Endothelial cell of umbilical vein (primary cell): ENCODE measurements at regions not wholly inside any gene's neighbourhood (a gene's known extent, or its start where the extent isn't known, plus 50 kb on each side); places are given as distances from the start of the nearest gene placed in this dataset.

Experiments used
- BruUV-seq: library from RNA; stranded (reverse); fragments of 400-500 nt; replicated peaks from 2 replicates; lab custom pipeline; 2021; lab: Mats Ljungman, UMichigan
- CTCF ChIA-PET: fragments of 300-600, 350-600 bp; sonication (Branson Sonifier 250); formaldehyde crosslinking; loops from one replicate; lab custom pipeline; 2021; ENCODE audit warnings: antibody characterized with exemption, inconsistent platforms; lab: Charles Lee
- POLR2A ChIA-PET: fragments of 300-600, 350-600 bp; sonication (Branson Sonifier 250); formaldehyde crosslinking; loops from one replicate; lab custom pipeline; 2021; ENCODE audit warnings: antibody characterized with exemption, inconsistent platforms; lab: Charles Lee
- DNase-seq: peaks from one replicate; pipeline ENCODE4 v3.0.0-alpha.2; 2011; ENCODE audit warnings: low read depth, low spot score
- FAIRE-seq: peaks from 2 replicates; lab custom pipeline; 2011; peaks lifted over from hg19 to GRCh38; lab: Jason Lieb, UNC
- H2AFZ ChIP-seq: 2 replicates; pipeline ENCODE4 v1.6.0; 2012; ENCODE audit warnings: low read depth, low read length, control low read depth, inconsistent platforms
- H3K27ac ChIP-seq: 2 replicates; pipeline ENCODE4 v1.5.1; 2011; ENCODE audit warnings: low read depth, mild to moderate bottlenecking, control low read depth, low read length, moderate library complexity; ENCODE audit not compliant: insufficient read depth
- H3K27me3 ChIP-seq, 2 experiments: 2 replicates each; pipeline versions ENCODE4 v1.6.0 to v1.6.1; 2011; ENCODE audit warnings: low read length in 2 of 2, mixed read lengths in 1 of 2; ENCODE audit not compliant: control insufficient read depth in 2 of 2, insufficient read depth in 2 of 2
- H3K36me3 ChIP-seq, 2 experiments: 2 replicates in 1 of 2; 3 replicates in 1 of 2; pipeline ENCODE4 v1.5.1; 2011; ENCODE audit warnings: low read length in 2 of 2, mild to moderate bottlenecking in 1 of 2, moderate library complexity in 1 of 2; ENCODE audit not compliant: control insufficient read depth in 2 of 2, insufficient read depth in 2 of 2; ENCODE audit errors: extremely low read depth in 1 of 2
- H3K4me1 ChIP-seq: 3 replicates; pipeline ENCODE4 v1.5.1; 2011; ENCODE audit warnings: mild to moderate bottlenecking, low read length; ENCODE audit not compliant: control insufficient read depth, insufficient read depth; ENCODE audit errors: extremely low read depth
- H3K4me2 ChIP-seq: 2 replicates; pipeline ENCODE4 v1.6.1; 2011; ENCODE audit warnings: low read length, control low read depth, mixed read lengths; ENCODE audit not compliant: insufficient read depth
- H3K4me3 ChIP-seq, 3 experiments: fragments of 200-600 bp in 1 of 3; sonication (generic), shearing (Covaris generic) in 1 of 3; replicated peaks in 1 of 3; 2 replicates each; pipeline ENCODE4 v1.5.1; 2011 to 2016; ENCODE audit warnings: control low read depth in 3 of 3, low read length in 3 of 3, mild to moderate bottlenecking in 2 of 3, inconsistent platforms in 1 of 3, low read depth in 1 of 3, moderate library complexity in 1 of 3; ENCODE audit not compliant: insufficient read depth in 1 of 3
- H3K79me2 ChIP-seq: 2 replicates; pipeline ENCODE4 v1.6.0; 2012; ENCODE audit warnings: low read length, inconsistent platforms; ENCODE audit not compliant: control insufficient read depth, insufficient read depth
- H3K9ac ChIP-seq: replicated peaks from 2 replicates; pipeline ENCODE3; 2011; ENCODE audit warnings: low read length, control low read depth; ENCODE audit not compliant: insufficient read depth; ENCODE audit errors: extremely low read depth
- H3K9me1 ChIP-seq: replicated peaks from 3 replicates; pipeline ENCODE4 v1.6.0; 2011; ENCODE audit warnings: mild to moderate bottlenecking, low read length; ENCODE audit not compliant: control insufficient read depth, insufficient read depth; ENCODE audit errors: extremely low read depth
- H3K9me3 ChIP-seq: replicated peaks from 2 replicates; pipeline ENCODE4 v1.5.1; 2012; ENCODE audit warnings: low read length, inconsistent platforms; ENCODE audit not compliant: control insufficient read depth, insufficient read depth
- H4K20me1 ChIP-seq: replicated peaks from 2 replicates; pipeline ENCODE3; 2011; ENCODE audit warnings: mild to moderate bottlenecking, low read length; ENCODE audit not compliant: control insufficient read depth, insufficient read depth; ENCODE audit errors: extremely low read depth
- CTCF ChIP-seq, 2 donors: IDR thresholded peaks; 1 replicate in 1 of 2; 2 replicates in 1 of 2; pipeline ENCODE4 v1.5.1; 2011; ENCODE audit warnings: low read length in 2 of 2, mild to moderate bottlenecking in 2 of 2, moderate library complexity in 2 of 2, control low read depth in 1 of 2, inconsistent platforms in 1 of 2, low read depth in 1 of 2; ENCODE audit not compliant: insufficient read depth in 1 of 2; ENCODE audit errors: extremely low read depth in 1 of 2
- EZH2 ChIP-seq: IDR thresholded peaks from 2 replicates; pipeline ENCODE4 v1.6.1; 2012; ENCODE audit warnings: borderline replicate concordance, low read depth, mild to moderate bottlenecking, moderate library complexity, low read length, inconsistent platforms; ENCODE audit not compliant: severe bottlenecking
- FOS ChIP-seq: IDR thresholded peaks from 2 replicates; pipeline ENCODE4 v1.6.1; 2011; ENCODE audit warnings: mild to moderate bottlenecking, low read length, moderate library complexity, borderline replicate concordance; ENCODE audit not compliant: insufficient read depth
- GATA2 ChIP-seq: IDR thresholded peaks from 2 replicates; pipeline ENCODE4 v1.7.0; 2011; ENCODE audit warnings: low read depth, mild to moderate bottlenecking, moderate library complexity, mixed read lengths, low read length; ENCODE audit not compliant: insufficient read length, insufficient read depth
- JUN ChIP-seq: IDR thresholded peaks from 2 replicates; pipeline ENCODE4 v1.6.1; 2011; ENCODE audit warnings: borderline replicate concordance, low read depth; ENCODE audit not compliant: insufficient read length, insufficient read depth
- MYC ChIP-seq: IDR thresholded peaks from one replicate; pipeline ENCODE4 v1.6.1; 2011; ENCODE audit warnings: mild to moderate bottlenecking, low read depth, low read length
- POLR2A ChIP-seq: IDR thresholded peaks from 2 replicates; pipeline ENCODE4 v1.6.1; 2012; ENCODE audit warnings: low read depth, mild to moderate bottlenecking, control low read depth, low read length
- POLR2AphosphoS5 ChIP-seq: IDR thresholded peaks from 2 replicates; pipeline ENCODE4 v1.6.1; 2012; ENCODE audit warnings: low read depth, mild to moderate bottlenecking, control low read depth, low read length, moderate library complexity; ENCODE audit not compliant: insufficient read depth
- dilution Hi-C: fragments of 300-500 bp; cut with MboI; formaldehyde crosslinking; loops from one replicate; pipeline ENCODE4 v1.15.0; 2019; ENCODE audit warnings: low sequenced_read_pairs; ENCODE audit not compliant: extremely low pct_ligation_motif_present
- intact Hi-C: fragments of 100-400 bp; cut with micrococcal nuclease; formaldehyde crosslinking; loops from one replicate; pipeline ENCODE4 v1.10.0; 2022
- TF ChIP-seq, protein P1 (sequence below): IDR thresholded peaks from 2 replicates; pipeline ENCODE4 v1.6.1; 2011; ENCODE audit not compliant: insufficient read depth, insufficient read length

DNA sequence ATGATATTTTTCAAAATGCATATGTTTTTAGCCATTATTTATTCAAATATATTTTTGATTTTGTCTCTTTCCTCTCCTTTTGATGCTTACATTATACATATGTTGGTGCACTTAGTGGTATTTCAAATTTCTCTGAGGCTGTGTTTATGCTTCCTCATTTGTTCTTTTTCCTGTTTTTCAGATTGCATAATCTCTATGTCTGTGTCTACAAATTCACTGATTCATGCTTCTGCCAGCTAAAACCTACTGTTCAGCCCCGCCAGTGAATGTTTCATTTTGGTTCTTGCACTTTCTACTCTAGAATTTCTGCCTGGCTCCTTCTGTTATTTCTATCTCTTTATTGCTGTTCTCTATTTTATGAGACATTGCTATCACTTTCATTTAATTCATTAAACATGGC, 951.7 kb upstream of the CNTNAP5 start:
- H3K9ac ChIP-seq: no peak overlapping the region
- DNase-seq (no peak), FAIRE-seq (no peak)
- no TSS peak for BruUV-seq
- no peak overlapping the region for H2AFZ ChIP-seq
- H4K20me1 ChIP-seq: no peaks in the 10 kb centered on the region
- TF ChIP-seq JUN: no peak
- TF ChIP-seq CTCF (IDR thresholded peaks at IDR 0.05; ENCODE audit: extremely low read depth in 1 of 2, insufficient read depth in 1 of 2, low read depth in 1 of 2, low read length in 2 of 2): no peak
- H3K27ac ChIP-seq: no peak overlapping the region
- H3K79me2 ChIP-seq: no peaks in the 10 kb centered on the region
- CTCF ChIA-PET: no interaction called here
- H3K4me1 ChIP-seq: no peaks in the 10 kb centered on the region
- H3K4me3 ChIP-seq: no peak overlapping the region
- H3K9me1 ChIP-seq: no peaks in the 10 kb centered on the region
- intact Hi-C loops (no loop called here), dilution Hi-C loops (no loop called here)
- H3K9me3 ChIP-seq: no peaks in the 10 kb centered on the region
- no peaks in the 10 kb centered on the region for H3K36me3 ChIP-seq
- POLR2A ChIA-PET: no interaction called here
- H3K4me2 ChIP-seq: no peak overlapping the region
- no peaks in the 10 kb centered on the region for H3K27me3 ChIP-seq

GRCh38 chr2:123073956-123074355, 951.1 kb upstream of the CNTNAP5 start:
- no peak overlapping the region for H3K4me3 ChIP-seq
- ChIA-PET CTCF (no interaction called here), POLR2A (no interaction called here)
- H3K27ac ChIP-seq: no peak overlapping the region
- no peak for TF ChIP-seq GATA2
- no peak for TF ChIP-seq JUN
- TF ChIP-seq EZH2: no peak
- TF ChIP-seq, protein P1, sequence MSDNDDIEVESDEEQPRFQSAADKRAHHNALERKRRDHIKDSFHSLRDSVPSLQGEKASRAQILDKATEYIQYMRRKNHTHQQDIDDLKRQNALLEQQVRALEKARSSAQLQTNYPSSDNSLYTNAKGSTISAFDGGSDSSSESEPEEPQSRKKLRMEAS: no peak
- no peak for TF ChIP-seq MYC
- TF ChIP-seq POLR2A: no peak
- no peak for TF ChIP-seq POLR2AphosphoS5
- TF ChIP-seq CTCF (IDR thresholded peaks at IDR 0.05; ENCODE audit: extremely low read depth in 1 of 2, insufficient read depth in 1 of 2, low read depth in 1 of 2, low read length in 2 of 2): no peak
- no peak for TF ChIP-seq FOS
- no peaks in the 10 kb centered on the region for H4K20me1 ChIP-seq
- FAIRE-seq (no peak), DNase-seq (no peak)
- intact Hi-C loops: no loop called here
- H3K9me3 ChIP-seq: no peaks in the 10 kb centered on the region
- no peaks in the 10 kb centered on the region for H3K9me1 ChIP-seq
- H3K9ac ChIP-seq: no peak overlapping the region
- dilution Hi-C loops: no loop called here
- no peak overlapping the region for H2AFZ ChIP-seq
- H3K79me2 ChIP-seq: no peaks in the 10 kb centered on the region
- no peak overlapping the region for H3K4me2 ChIP-seq
- H3K4me1 ChIP-seq: no peaks in the 10 kb centered on the region
- no peaks in the 10 kb centered on the region for H3K36me3 ChIP-seq
- H3K27me3 ChIP-seq: no peaks in the 10 kb centered on the region
- no TSS peak for BruUV-seq
